PFSK-1 (cell line): ENCODE measurements at regions not wholly inside any gene's neighbourhood (a gene's known extent, or its start where the extent isn't known, plus 50 kb on each side); places are given as distances from the start of the nearest gene placed in this dataset.

Experiments
- FOXP2 ChIP-seq: optimal IDR thresholded peaks from 2 replicates; pipeline ENCODE3; 2011; ENCODE audit warnings: borderline replicate concordance, control low read depth, inconsistent platforms; ENCODE audit not compliant: insufficient read depth; ENCODE audit errors: extremely low read length, extremely low read depth
- POLR2AphosphoS5 ChIP-seq: IDR thresholded peaks from 2 replicates; pipeline ENCODE4 v1.6.1; 2012; ENCODE audit warnings: low read depth, mild to moderate bottlenecking, control low read depth, low read length, moderate library complexity
- REST ChIP-seq, 2 experiments: IDR thresholded peaks; 2 replicates each; pipeline versions ENCODE4 v1.6.1 to v1.8.0; 2011 to 2012; ENCODE audit warnings: low read depth in 2 of 2, low read length in 2 of 2, control low read depth in 1 of 2, inconsistent platforms in 1 of 2, mild to moderate bottlenecking in 1 of 2, moderate library complexity in 1 of 2; ENCODE audit not compliant: insufficient read depth in 1 of 2
- SIN3A ChIP-seq: IDR thresholded peaks from 2 replicates; pipeline ENCODE4 v1.6.1; 2012; ENCODE audit warnings: mild to moderate bottlenecking, low read length, moderate library complexity, borderline replicate concordance; ENCODE audit not compliant: insufficient read depth
- TAF1 ChIP-seq: IDR thresholded peaks from 2 replicates; pipeline ENCODE4 v1.6.1; 2012; ENCODE audit warnings: low read length, control low read depth, borderline replicate concordance; ENCODE audit not compliant: insufficient read depth

- TF ChIP-seq POLR2AphosphoS5 (no peak), FOXP2 (no peak), TAF1 (no peak), SIN3A (no peak), REST (IDR thresholded peaks at IDR 0.05; ENCODE audit: insufficient read depth in 1 of 2, low read depth in 2 of 2, low read length in 2 of 2) (no peak)
Measured at GRCh38 chr21:20031807-20032206, 966.4 kb upstream of the NCAM2 start.

- TF ChIP-seq FOXP2 = no peak
- no peak for TF ChIP-seq POLR2AphosphoS5
- no peak for TF ChIP-seq REST (IDR thresholded peaks at IDR 0.05; ENCODE audit: insufficient read depth in 1 of 2, low read depth in 2 of 2, low read length in 2 of 2)
- TF ChIP-seq SIN3A = no peak
- no peak for TF ChIP-seq TAF1
Measured at GRCh38 chr21:20040768-20041167, 957.4 kb upstream of the NCAM2 start.

GRCh38 chr21:20045197-20045596 lies 953.0 kb upstream of the NCAM2 start:
- TF ChIP-seq FOXP2 = no peak
- TF ChIP-seq SIN3A = no peak
- TF ChIP-seq TAF1 = no peak
- TF ChIP-seq POLR2AphosphoS5 = no peak
- no peak for TF ChIP-seq REST (IDR thresholded peaks at IDR 0.05; ENCODE audit: insufficient read depth in 1 of 2, low read depth in 2 of 2, low read length in 2 of 2)

- TF ChIP-seq REST (IDR thresholded peaks at IDR 0.05; ENCODE audit: insufficient read depth in 1 of 2, low read depth in 2 of 2, low read length in 2 of 2) (no peak), TAF1 (no peak), POLR2AphosphoS5 (no peak), FOXP2 (no peak), SIN3A (no peak)
Measured at GRCh38 chr21:20083336-20083735, 914.9 kb upstream of the NCAM2 start.

- TF ChIP-seq FOXP2 (no peak), SIN3A (no peak), TAF1 (no peak), POLR2AphosphoS5 (no peak), REST (IDR thresholded peaks at IDR 0.05; ENCODE audit: insufficient read depth in 1 of 2, low read depth in 2 of 2, low read length in 2 of 2) (no peak)
Measured at GRCh38 chr21:20083925-20084324, 914.3 kb upstream of the NCAM2 start.
